WTC11 (cell line): ENCODE measurements at regions not wholly inside any gene's neighbourhood (a gene's known extent, or its start where the extent isn't known, plus 50 kb on each side); places are given as distances from the start of the nearest gene placed in this dataset.

Source experiments
- ATAC-seq: fragments of 200-7000 bp; cut with Tn5 transposase; 2 replicates; pipeline ENCODE4 v1.10.0; 2021; ENCODE audit warnings: mild to moderate bottlenecking, moderate library complexity
- CTCF ChIA-PET: fragments of 300-600 bp; sonication (Branson Sonifier 250); formaldehyde crosslinking; loops from one replicate; lab custom pipeline; 2021; ENCODE audit warnings: antibody characterized with exemption; lab: Charles Lee
- POLR2A ChIA-PET: fragments of 350-600 bp; sonication (Branson Sonifier 250); formaldehyde crosslinking; loops from one replicate; lab custom pipeline; 2021; ENCODE audit warnings: antibody characterized with exemption; lab: Charles Lee
- DNase-seq: peaks from one replicate; pipeline ENCODE4 v3.0.0; 2021; ENCODE audit warnings: low spot score
- H3K27ac Mint-ChIP-seq: 2 replicates; pipeline ENCODE4 v1.8.0; 2021; ENCODE audit warnings: mixed read lengths
- H3K27me3 Mint-ChIP-seq: 2 replicates; pipeline ENCODE4 v1.8.0; 2021; ENCODE audit warnings: low read depth, mild to moderate bottlenecking, moderate library complexity, mixed read lengths
- H3K36me3 Mint-ChIP-seq: 2 replicates; pipeline ENCODE4 v1.8.0; 2021; ENCODE audit warnings: mixed read lengths
- H3K4me1 Mint-ChIP-seq: 2 replicates; pipeline ENCODE4 v1.8.0; 2022; ENCODE audit warnings: mixed read lengths
- H3K4me3 Mint-ChIP-seq: 2 replicates; pipeline ENCODE4 v1.8.0; 2021; ENCODE audit warnings: mild to moderate bottlenecking, moderate library complexity, mixed read lengths
- H3K9me3 Mint-ChIP-seq: 2 replicates; pipeline ENCODE4 v1.8.0; 2021; ENCODE audit warnings: mixed read lengths
- FOXP1 ChIP-seq: sonication (generic); formaldehyde crosslinking; IDR thresholded peaks from 2 replicates; pipeline ENCODE4 v1.8.0; 2022; ENCODE audit warnings: missing genetic modification reagents, mild to moderate bottlenecking, moderate library complexity, borderline replicate concordance
- JAZF1 ChIP-seq: fragments of 250-450 bp; sonication (Bioruptor Pico); IDR thresholded peaks from 2 replicates; pipeline ENCODE4 v1.9.0; 2021; ENCODE audit warnings: moderate library complexity, mild to moderate bottlenecking, inconsistent platforms
- MXD4 ChIP-seq: fragments of 250-450 bp; sonication (Bioruptor Pico); IDR thresholded peaks from 2 replicates; pipeline ENCODE4 v1.8.0; 2021; ENCODE audit warnings: mild to moderate bottlenecking, moderate library complexity, borderline replicate concordance
- SMAD4 ChIP-seq: sonication (generic); formaldehyde crosslinking; IDR thresholded peaks from 2 replicates; pipeline ENCODE4 v1.8.0; 2022; ENCODE audit warnings: mild to moderate bottlenecking, missing genetic modification reagents
- TP53 ChIP-seq: sonication (generic); formaldehyde crosslinking; IDR thresholded peaks from 2 replicates; pipeline ENCODE4 v1.8.1; 2023; ENCODE audit warnings: mild to moderate bottlenecking, missing genetic modification reagents
- ZNF121 ChIP-seq: sonication (generic); formaldehyde crosslinking; IDR thresholded peaks from 2 replicates; pipeline ENCODE4 v1.8.0; 2023; ENCODE audit warnings: missing genetic modification reagents
- ZNF263 ChIP-seq: sonication (generic); formaldehyde crosslinking; IDR thresholded peaks from 2 replicates; pipeline ENCODE4 v1.8.1; 2022; ENCODE audit warnings: low read depth, mild to moderate bottlenecking, moderate library complexity, missing genetic modification reagents
- ZNF396 ChIP-seq: fragments of 250-450 bp; sonication (Bioruptor Pico); IDR thresholded peaks from 2 replicates; pipeline ENCODE4 v1.8.0; 2021; ENCODE audit warnings: mild to moderate bottlenecking, moderate library complexity, borderline replicate concordance
- ZNF423 ChIP-seq: fragments of 250-450 bp; sonication (Bioruptor Pico); IDR thresholded peaks from 2 replicates; pipeline ENCODE4 v2.1.2; 2022; ENCODE audit warnings: mild to moderate bottlenecking, moderate library complexity
- ZNF671 ChIP-seq: fragments of 250-450 bp; sonication (Bioruptor Pico); IDR thresholded peaks from 2 replicates; pipeline ENCODE4 v1.8.0; 2021; ENCODE audit warnings: mild to moderate bottlenecking
- TF ChIP-seq, protein P1 (sequence below): sonication (generic); formaldehyde crosslinking; IDR thresholded peaks from 2 replicates; pipeline ENCODE4 v1.8.0; 2022; ENCODE audit warnings: mild to moderate bottlenecking, missing genetic modification reagents
- TF ChIP-seq, protein P2 (sequence below): fragments of 200-600 bp; IDR thresholded peaks from 2 replicates; pipeline ENCODE4 v1.8.0; 2022; ENCODE audit warnings: antibody characterized with exemption
- TF ChIP-seq, protein P3 (sequence below): sonication (generic); formaldehyde crosslinking; IDR thresholded peaks from 2 replicates; pipeline ENCODE4 v1.8.0; 2023; ENCODE audit warnings: mild to moderate bottlenecking, missing genetic modification reagents
- TF ChIP-seq, protein P4 (sequence below): sonication (generic); formaldehyde crosslinking; conservative IDR thresholded peaks from 2 replicates; pipeline ENCODE4 v1.8.1; 2022; ENCODE audit warnings: mild to moderate bottlenecking, missing genetic modification reagents
- TF ChIP-seq, protein P5 (sequence below): fragments of 250-450 bp; sonication (Bioruptor Pico); IDR thresholded peaks from 2 replicates; pipeline ENCODE4 v1.9.0; 2021; ENCODE audit warnings: mild to moderate bottlenecking, borderline replicate concordance
- TF ChIP-seq, protein P6 (sequence below): sonication (generic); formaldehyde crosslinking; IDR thresholded peaks from 2 replicates; pipeline ENCODE4 v1.8.1; 2022; ENCODE audit warnings: low read depth, mild to moderate bottlenecking, moderate library complexity, missing genetic modification reagents, borderline replicate concordance
- TF ChIP-seq, protein P7 (sequence below): sonication (generic); formaldehyde crosslinking; IDR thresholded peaks from 2 replicates; pipeline ENCODE4 v1.8.1; 2022; ENCODE audit warnings: mild to moderate bottlenecking, missing genetic modification reagents, moderate library complexity, borderline replicate concordance
- TF ChIP-seq, protein P8 (sequence below): fragments of 250-450 bp; sonication (Bioruptor Pico); IDR thresholded peaks from 2 replicates; pipeline ENCODE4 v1.9.0; 2021; ENCODE audit warnings: mild to moderate bottlenecking

DNA sequence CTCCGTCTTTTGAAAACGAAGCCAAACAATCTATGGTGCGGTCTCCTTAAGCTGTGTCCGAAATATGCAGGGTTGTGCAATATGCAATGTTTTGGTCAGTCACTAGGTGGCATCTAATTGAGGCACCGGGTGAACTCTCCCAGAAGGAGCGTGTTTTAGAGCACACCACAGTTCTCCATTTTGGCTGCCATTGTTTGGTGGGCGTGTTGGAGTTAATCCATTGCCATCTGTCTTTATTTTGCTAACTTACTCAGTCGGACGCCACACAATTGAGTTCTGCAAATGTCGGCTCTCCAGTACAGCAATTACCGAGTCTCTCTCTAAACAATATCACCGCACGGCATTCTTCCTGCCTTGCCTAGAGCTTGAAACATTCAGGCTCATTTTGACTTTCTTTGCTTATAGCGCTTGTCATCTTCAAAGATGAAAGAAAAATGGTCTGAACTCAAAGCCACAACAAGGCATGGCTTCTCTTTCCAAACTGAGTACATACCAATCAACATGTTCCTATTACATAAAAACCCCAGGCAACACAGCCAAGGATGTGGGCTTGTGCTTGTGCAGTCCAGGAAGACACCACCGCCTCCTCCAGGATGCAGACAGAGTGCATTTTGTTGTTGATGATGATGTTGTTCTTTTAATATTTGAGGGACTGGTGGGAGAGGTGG is 182.0 kb upstream of the SERP2 start:
- Mint-ChIP-seq H3K27ac (0 out of 2 replicates have a peak overlapping the region, but pooled peaks have one; percentile 6), H3K4me1 (0 out of 2 replicates have a peak, but pooled peaks cover 3% of the 10 kb centered on the region), H3K4me3 (no peak overlapping the region), H3K27me3 (no peaks in the 10 kb centered on the region), H3K36me3 (no peaks in the 10 kb centered on the region), H3K9me3 (no peaks in the 10 kb centered on the region; the same call in 1 of the 2 replicates)
- CTCF ChIA-PET = interaction anchor here (0.5 to 1.9 kb wide), 12 partner anchors 26 to 283 kb away, joined by 3 to 12 read pairs (median 3); no protein-coding TSS in a partner anchor
- POLR2A ChIA-PET = interaction anchor here (1.7 to 2.0 kb wide), 2 partner anchors 244 to 245 kb away, joined by 5 to 8 read pairs; no protein-coding TSS in a partner anchor
- ATAC-seq (peak; percentile 98), DNase-seq (peak; percentile 21)
- TF ChIP-seq ZNF263 (no peak), JAZF1 (CRISPR knock-in tag) (no peak), ZNF396 (CRISPR knock-in tag) (no peak), SMAD4 (CRISPR knock-in tag) (no peak), ZNF423 (CRISPR knock-in tag) (0 out of 2 replicates have a peak, but pooled peaks have one; percentile 2), ZNF671 (CRISPR knock-in tag) (peak; percentile 58; the same call in 1 of the 2 replicates), MXD4 (no peak)
- TF ChIP-seq, protein P1, sequence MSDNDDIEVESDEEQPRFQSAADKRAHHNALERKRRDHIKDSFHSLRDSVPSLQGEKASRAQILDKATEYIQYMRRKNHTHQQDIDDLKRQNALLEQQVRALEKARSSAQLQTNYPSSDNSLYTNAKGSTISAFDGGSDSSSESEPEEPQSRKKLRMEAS (CRISPR knock-in tag) = peak; percentile 75
- TF ChIP-seq, protein P2, sequence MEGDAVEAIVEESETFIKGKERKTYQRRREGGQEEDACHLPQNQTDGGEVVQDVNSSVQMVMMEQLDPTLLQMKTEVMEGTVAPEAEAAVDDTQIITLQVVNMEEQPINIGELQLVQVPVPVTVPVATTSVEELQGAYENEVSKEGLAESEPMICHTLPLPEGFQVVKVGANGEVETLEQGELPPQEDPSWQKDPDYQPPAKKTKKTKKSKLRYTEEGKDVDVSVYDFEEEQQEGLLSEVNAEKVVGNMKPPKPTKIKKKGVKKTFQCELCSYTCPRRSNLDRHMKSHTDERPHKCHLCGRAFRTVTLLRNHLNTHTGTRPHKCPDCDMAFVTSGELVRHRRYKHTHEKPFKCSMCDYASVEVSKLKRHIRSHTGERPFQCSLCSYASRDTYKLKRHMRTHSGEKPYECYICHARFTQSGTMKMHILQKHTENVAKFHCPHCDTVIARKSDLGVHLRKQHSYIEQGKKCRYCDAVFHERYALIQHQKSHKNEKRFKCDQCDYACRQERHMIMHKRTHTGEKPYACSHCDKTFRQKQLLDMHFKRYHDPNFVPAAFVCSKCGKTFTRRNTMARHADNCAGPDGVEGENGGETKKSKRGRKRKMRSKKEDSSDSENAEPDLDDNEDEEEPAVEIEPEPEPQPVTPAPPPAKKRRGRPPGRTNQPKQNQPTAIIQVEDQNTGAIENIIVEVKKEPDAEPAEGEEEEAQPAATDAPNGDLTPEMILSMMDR = peak; percentile 32; the same call in 1 of the 2 replicates
- TF ChIP-seq, protein P3, sequence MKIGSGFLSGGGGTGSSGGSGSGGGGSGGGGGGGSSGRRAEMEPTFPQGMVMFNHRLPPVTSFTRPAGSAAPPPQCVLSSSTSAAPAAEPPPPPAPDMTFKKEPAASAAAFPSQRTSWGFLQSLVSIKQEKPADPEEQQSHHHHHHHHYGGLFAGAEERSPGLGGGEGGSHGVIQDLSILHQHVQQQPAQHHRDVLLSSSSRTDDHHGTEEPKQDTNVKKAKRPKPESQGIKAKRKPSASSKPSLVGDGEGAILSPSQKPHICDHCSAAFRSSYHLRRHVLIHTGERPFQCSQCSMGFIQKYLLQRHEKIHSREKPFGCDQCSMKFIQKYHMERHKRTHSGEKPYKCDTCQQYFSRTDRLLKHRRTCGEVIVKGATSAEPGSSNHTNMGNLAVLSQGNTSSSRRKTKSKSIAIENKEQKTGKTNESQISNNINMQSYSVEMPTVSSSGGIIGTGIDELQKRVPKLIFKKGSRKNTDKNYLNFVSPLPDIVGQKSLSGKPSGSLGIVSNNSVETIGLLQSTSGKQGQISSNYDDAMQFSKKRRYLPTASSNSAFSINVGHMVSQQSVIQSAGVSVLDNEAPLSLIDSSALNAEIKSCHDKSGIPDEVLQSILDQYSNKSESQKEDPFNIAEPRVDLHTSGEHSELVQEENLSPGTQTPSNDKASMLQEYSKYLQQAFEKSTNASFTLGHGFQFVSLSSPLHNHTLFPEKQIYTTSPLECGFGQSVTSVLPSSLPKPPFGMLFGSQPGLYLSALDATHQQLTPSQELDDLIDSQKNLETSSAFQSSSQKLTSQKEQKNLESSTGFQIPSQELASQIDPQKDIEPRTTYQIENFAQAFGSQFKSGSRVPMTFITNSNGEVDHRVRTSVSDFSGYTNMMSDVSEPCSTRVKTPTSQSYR (CRISPR knock-in tag) = no peak

DNA sequence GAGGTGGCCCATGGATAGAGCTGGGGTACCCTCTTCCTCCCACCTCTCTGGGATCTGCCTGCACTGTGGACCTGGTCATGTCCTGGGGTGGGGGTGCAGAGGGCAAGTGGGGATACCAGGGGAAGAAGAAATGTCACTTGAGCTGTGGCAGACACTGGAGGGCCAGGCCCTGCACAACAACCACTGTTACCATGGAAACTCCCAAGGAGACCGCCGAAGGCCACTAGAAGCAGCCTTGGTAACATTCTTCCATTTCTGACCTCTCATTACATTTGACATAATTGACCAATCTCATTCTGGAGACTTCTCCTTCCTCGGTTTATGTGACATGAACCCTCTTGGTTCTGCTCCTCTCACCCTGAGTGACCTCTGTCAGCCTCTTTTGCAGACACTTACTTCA is 179.9 kb upstream of the SERP2 start:
- Mint-ChIP-seq H3K36me3 (no peaks in the 10 kb centered on the region), H3K4me3 (no peak overlapping the region), H3K4me1 (0 out of 2 replicates have a peak, but pooled peaks cover 3% of the 10 kb centered on the region), H3K9me3 (no peaks in the 10 kb centered on the region; the same call in 1 of the 2 replicates), H3K27ac (no peak overlapping the region), H3K27me3 (no peaks in the 10 kb centered on the region)
- POLR2A ChIA-PET = no interaction called here
- no peak for ATAC-seq
- DNase-seq = no peak
- CTCF ChIA-PET = interaction anchor here (0.6 kb wide), 1 partner anchor 114 kb away, joined by 3 read pairs; no protein-coding TSS in a partner anchor
- TF ChIP-seq, protein P1 (CRISPR knock-in tag) = no peak
- TF ChIP-seq, protein P4, sequence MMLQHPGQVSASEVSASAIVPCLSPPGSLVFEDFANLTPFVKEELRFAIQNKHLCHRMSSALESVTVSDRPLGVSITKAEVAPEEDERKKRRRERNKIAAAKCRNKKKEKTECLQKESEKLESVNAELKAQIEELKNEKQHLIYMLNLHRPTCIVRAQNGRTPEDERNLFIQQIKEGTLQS (CRISPR knock-in tag) = no peak
- TF ChIP-seq SMAD4 (CRISPR knock-in tag) (no peak), FOXP1 (CRISPR knock-in tag) (no peak), TP53 (CRISPR knock-in tag) (no peak), ZNF121 (no peak)
- TF ChIP-seq, protein P5, sequence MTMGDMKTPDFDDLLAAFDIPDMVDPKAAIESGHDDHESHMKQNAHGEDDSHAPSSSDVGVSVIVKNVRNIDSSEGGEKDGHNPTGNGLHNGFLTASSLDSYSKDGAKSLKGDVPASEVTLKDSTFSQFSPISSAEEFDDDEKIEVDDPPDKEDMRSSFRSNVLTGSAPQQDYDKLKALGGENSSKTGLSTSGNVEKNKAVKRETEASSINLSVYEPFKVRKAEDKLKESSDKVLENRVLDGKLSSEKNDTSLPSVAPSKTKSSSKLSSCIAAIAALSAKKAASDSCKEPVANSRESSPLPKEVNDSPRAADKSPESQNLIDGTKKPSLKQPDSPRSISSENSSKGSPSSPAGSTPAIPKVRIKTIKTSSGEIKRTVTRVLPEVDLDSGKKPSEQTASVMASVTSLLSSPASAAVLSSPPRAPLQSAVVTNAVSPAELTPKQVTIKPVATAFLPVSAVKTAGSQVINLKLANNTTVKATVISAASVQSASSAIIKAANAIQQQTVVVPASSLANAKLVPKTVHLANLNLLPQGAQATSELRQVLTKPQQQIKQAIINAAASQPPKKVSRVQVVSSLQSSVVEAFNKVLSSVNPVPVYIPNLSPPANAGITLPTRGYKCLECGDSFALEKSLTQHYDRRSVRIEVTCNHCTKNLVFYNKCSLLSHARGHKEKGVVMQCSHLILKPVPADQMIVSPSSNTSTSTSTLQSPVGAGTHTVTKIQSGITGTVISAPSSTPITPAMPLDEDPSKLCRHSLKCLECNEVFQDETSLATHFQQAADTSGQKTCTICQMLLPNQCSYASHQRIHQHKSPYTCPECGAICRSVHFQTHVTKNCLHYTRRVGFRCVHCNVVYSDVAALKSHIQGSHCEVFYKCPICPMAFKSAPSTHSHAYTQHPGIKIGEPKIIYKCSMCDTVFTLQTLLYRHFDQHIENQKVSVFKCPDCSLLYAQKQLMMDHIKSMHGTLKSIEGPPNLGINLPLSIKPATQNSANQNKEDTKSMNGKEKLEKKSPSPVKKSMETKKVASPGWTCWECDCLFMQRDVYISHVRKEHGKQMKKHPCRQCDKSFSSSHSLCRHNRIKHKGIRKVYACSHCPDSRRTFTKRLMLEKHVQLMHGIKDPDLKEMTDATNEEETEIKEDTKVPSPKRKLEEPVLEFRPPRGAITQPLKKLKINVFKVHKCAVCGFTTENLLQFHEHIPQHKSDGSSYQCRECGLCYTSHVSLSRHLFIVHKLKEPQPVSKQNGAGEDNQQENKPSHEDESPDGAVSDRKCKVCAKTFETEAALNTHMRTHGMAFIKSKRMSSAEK = no peak
- TF ChIP-seq, protein P6, sequence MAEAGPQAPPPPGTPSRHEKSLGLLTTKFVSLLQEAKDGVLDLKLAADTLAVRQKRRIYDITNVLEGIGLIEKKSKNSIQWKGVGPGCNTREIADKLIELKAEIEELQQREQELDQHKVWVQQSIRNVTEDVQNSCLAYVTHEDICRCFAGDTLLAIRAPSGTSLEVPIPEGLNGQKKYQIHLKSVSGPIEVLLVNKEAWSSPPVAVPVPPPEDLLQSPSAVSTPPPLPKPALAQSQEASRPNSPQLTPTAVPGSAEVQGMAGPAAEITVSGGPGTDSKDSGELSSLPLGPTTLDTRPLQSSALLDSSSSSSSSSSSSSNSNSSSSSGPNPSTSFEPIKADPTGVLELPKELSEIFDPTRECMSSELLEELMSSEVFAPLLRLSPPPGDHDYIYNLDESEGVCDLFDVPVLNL (CRISPR knock-in tag) = no peak
- TF ChIP-seq, protein P7, sequence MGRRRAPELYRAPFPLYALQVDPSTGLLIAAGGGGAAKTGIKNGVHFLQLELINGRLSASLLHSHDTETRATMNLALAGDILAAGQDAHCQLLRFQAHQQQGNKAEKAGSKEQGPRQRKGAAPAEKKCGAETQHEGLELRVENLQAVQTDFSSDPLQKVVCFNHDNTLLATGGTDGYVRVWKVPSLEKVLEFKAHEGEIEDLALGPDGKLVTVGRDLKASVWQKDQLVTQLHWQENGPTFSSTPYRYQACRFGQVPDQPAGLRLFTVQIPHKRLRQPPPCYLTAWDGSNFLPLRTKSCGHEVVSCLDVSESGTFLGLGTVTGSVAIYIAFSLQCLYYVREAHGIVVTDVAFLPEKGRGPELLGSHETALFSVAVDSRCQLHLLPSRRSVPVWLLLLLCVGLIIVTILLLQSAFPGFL (CRISPR knock-in tag) = no peak
- TF ChIP-seq, protein P8, sequence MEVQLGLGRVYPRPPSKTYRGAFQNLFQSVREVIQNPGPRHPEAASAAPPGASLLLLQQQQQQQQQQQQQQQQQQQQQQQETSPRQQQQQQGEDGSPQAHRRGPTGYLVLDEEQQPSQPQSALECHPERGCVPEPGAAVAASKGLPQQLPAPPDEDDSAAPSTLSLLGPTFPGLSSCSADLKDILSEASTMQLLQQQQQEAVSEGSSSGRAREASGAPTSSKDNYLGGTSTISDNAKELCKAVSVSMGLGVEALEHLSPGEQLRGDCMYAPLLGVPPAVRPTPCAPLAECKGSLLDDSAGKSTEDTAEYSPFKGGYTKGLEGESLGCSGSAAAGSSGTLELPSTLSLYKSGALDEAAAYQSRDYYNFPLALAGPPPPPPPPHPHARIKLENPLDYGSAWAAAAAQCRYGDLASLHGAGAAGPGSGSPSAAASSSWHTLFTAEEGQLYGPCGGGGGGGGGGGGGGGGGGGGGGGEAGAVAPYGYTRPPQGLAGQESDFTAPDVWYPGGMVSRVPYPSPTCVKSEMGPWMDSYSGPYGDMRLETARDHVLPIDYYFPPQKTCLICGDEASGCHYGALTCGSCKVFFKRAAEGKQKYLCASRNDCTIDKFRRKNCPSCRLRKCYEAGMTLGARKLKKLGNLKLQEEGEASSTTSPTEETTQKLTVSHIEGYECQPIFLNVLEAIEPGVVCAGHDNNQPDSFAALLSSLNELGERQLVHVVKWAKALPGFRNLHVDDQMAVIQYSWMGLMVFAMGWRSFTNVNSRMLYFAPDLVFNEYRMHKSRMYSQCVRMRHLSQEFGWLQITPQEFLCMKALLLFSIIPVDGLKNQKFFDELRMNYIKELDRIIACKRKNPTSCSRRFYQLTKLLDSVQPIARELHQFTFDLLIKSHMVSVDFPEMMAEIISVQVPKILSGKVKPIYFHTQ (CRISPR knock-in tag) = no peak
